ENCODE measurements at regions not wholly inside any gene's neighbourhood (a gene's known extent, or its start where the extent isn't known, plus 50 kb on each side); places are given as distances from the start of the nearest gene placed in this dataset.

- no peak for TF ChIP-seq CTCF (IDR thresholded peaks at IDR 0.05)
- no peak for TF ChIP-seq POLR2A (IDR thresholded peaks at IDR 0.05)
These were observed 518.7 kb downstream of the PTPRC start for GRCh38 chr1:199157494-199157893.
